IMR-90 (cell line): ENCODE measurements at regions not wholly inside any gene's neighbourhood (a gene's known extent, or its start where the extent isn't known, plus 50 kb on each side); places are given as distances from the start of the nearest gene placed in this dataset.
A peak's percentile ranks its signal among the peaks of the same experiment; 100 is the strongest.

Experiments used
- ATAC-seq: fragments of 200-7000 bp; cut with Tn5 transposase; 2 replicates; pipeline ENCODE4 v1.9.1; 2020; ENCODE audit warnings: low read depth, mild to moderate bottlenecking, moderate library complexity
- BruUV-seq: library from RNA; stranded (reverse); fragments of 400-500 nt; replicated peaks from 2 replicates; lab custom pipeline; 2021; lab: Mats Ljungman, UMichigan
- CTCF ChIA-PET: fragments of 300-600 bp; formaldehyde crosslinking; extraction: SDS; loops from one replicate; lab custom pipeline; 2021; ENCODE audit warnings: antibody characterized with exemption; lab: Yijun Ruan, JAX
- POLR2A ChIA-PET: fragments of 300-600 bp; sonication (Branson Sonifier 250); formaldehyde crosslinking; loops from one replicate; lab custom pipeline; 2022; ENCODE audit warnings: antibody characterized with exemption; ENCODE audit not compliant: unreplicated experiment; lab: Charles Lee
- DNase-seq: peaks from one replicate; pipeline ENCODE4 v3.0.0; 2013
- H2AFZ ChIP-seq: replicated peaks from 2 replicates; pipeline ENCODE3; 2013; ENCODE audit warnings: low read length, mild to moderate bottlenecking; ENCODE audit not compliant: poor library complexity
- H2AK5ac ChIP-seq: 2 replicates; pipeline ENCODE4 v1.6.1; 2013; ENCODE audit warnings: low read depth, low read length, inconsistent platforms
- H2AK9ac ChIP-seq: replicated peaks from 2 replicates; pipeline ENCODE3; 2013; ENCODE audit warnings: mild to moderate bottlenecking, low read depth, low read length, moderate library complexity; ENCODE audit not compliant: poor library complexity
- H2BK120ac ChIP-seq: 2 replicates; pipeline ENCODE4 v1.6.1; 2013; ENCODE audit warnings: low read depth, low read length, inconsistent platforms
- H2BK15ac ChIP-seq: 3 replicates; pipeline ENCODE4 v1.6.1; 2013; ENCODE audit warnings: low read depth, low read length, inconsistent platforms
- H2BK20ac ChIP-seq: 2 replicates; pipeline ENCODE4 v1.6.1; 2013; ENCODE audit warnings: low read depth, mild to moderate bottlenecking, inconsistent platforms, low read length, moderate library complexity
- H2BK5ac ChIP-seq: 2 replicates; pipeline ENCODE4 v1.6.1; 2013; ENCODE audit warnings: mild to moderate bottlenecking, low read depth, low read length, inconsistent platforms; ENCODE audit not compliant: poor library complexity, severe bottlenecking
- H3K14ac ChIP-seq: replicated peaks from 2 replicates; pipeline ENCODE4 v1.6.1; 2013; ENCODE audit warnings: low read depth, low read length, inconsistent platforms
- H3K18ac ChIP-seq: 2 replicates; pipeline ENCODE4 v1.6.1; 2013; ENCODE audit warnings: low read depth, low read length, control low read depth
- H3K23ac ChIP-seq: 2 replicates; pipeline ENCODE4 v1.6.1; 2013; ENCODE audit warnings: low read depth, low read length, inconsistent platforms
- H3K27ac ChIP-seq: 2 replicates; pipeline ENCODE4 v1.5.1; 2013; ENCODE audit warnings: mild to moderate bottlenecking, control low read depth, low read length; ENCODE audit not compliant: insufficient read depth
- H3K27me3 ChIP-seq: 2 replicates; pipeline ENCODE4 v1.6.1; 2013; ENCODE audit warnings: low read length; ENCODE audit not compliant: control insufficient read depth, insufficient read depth
- H3K36me3 ChIP-seq: 2 replicates; pipeline ENCODE4 v1.6.1; 2013; ENCODE audit warnings: low read length, mixed read lengths; ENCODE audit not compliant: control insufficient read depth, insufficient read depth
- H3K4ac ChIP-seq: 2 replicates; pipeline ENCODE4 v1.6.1; 2013; ENCODE audit warnings: low read depth, low read length, inconsistent platforms
- H3K4me1 ChIP-seq: 2 replicates; pipeline ENCODE4 v1.6.1; 2013; ENCODE audit warnings: low read length, mixed read lengths; ENCODE audit not compliant: control insufficient read depth, insufficient read depth
- H3K4me2 ChIP-seq: 2 replicates; pipeline ENCODE4 v1.6.1; 2013; ENCODE audit warnings: low read depth, mild to moderate bottlenecking, control low read depth, low read length, moderate library complexity
- H3K4me3 ChIP-seq: 2 replicates; pipeline ENCODE4 v1.5.1; 2013; ENCODE audit warnings: low read depth, mild to moderate bottlenecking, control low read depth, low read length, moderate library complexity; ENCODE audit not compliant: insufficient read depth
- H3K56ac ChIP-seq: 2 replicates; pipeline ENCODE4 v1.6.1; 2013; ENCODE audit warnings: low read length, inconsistent platforms; ENCODE audit not compliant: insufficient read depth; ENCODE audit errors: extremely low read depth
- H3K79me1 ChIP-seq, 2 experiments: 2 replicates each; pipeline ENCODE4 v1.6.1; 2013; ENCODE audit warnings: low read length in 2 of 2, inconsistent platforms in 1 of 2, low read depth in 1 of 2
- H3K9ac ChIP-seq: 2 replicates; pipeline ENCODE4 v1.6.1; 2013; ENCODE audit warnings: low read depth, low read length, control low read depth
- H3K9me1 ChIP-seq: 2 replicates; pipeline ENCODE4 v1.6.1; 2013; ENCODE audit warnings: low read length, inconsistent platforms; ENCODE audit not compliant: insufficient read depth
- H3K9me3 ChIP-seq: 2 replicates; pipeline ENCODE4 v1.6.1; 2013; ENCODE audit warnings: low read length; ENCODE audit not compliant: control insufficient read depth, insufficient read depth
- H4K20me1 ChIP-seq: 2 replicates; pipeline ENCODE4 v1.6.1; 2013; ENCODE audit warnings: low read length, inconsistent platforms; ENCODE audit not compliant: insufficient read depth
- H4K5ac ChIP-seq: 2 replicates; pipeline ENCODE4 v1.6.1; 2013; ENCODE audit warnings: mild to moderate bottlenecking, low read depth, low read length, control low read depth
- H4K8ac ChIP-seq, 2 experiments: 2 replicates each; pipeline ENCODE4 v1.6.1; 2013; ENCODE audit warnings: low read depth in 2 of 2, low read length in 2 of 2, control low read depth in 1 of 2, inconsistent platforms in 1 of 2
- H4K91ac ChIP-seq: 2 replicates; pipeline ENCODE4 v1.6.1; 2013; ENCODE audit warnings: low read depth, low read length, inconsistent platforms; ENCODE audit not compliant: insufficient read depth
- BHLHE40 ChIP-seq: fragments of 150-350 bp; IDR thresholded peaks from 2 replicates; pipeline ENCODE4 v1.6.1; 2016; ENCODE audit warnings: mild to moderate bottlenecking, low read depth, low read length
- CEBPB ChIP-seq: IDR thresholded peaks from 2 replicates; pipeline ENCODE4 v1.6.1; 2012; ENCODE audit warnings: low read depth, low read length, improper control_type of control experiment
- CHD1 ChIP-seq: IDR thresholded peaks from 2 replicates; pipeline ENCODE4 v1.6.1; 2012; ENCODE audit warnings: low read depth, low read length, improper control_type of control experiment
- CTCF ChIP-seq: conservative IDR thresholded peaks from 2 replicates; pipeline ENCODE4 v1.5.1; 2012; ENCODE audit warnings: mild to moderate bottlenecking, low read depth, low read length, improper control_type of control experiment
- ELK1 ChIP-seq: fragments of 150-350 bp; IDR thresholded peaks from 2 replicates; pipeline ENCODE4 v1.6.1; 2016; ENCODE audit warnings: low read depth, mild to moderate bottlenecking, low read length, moderate library complexity, borderline replicate concordance
- FOS ChIP-seq: fragments of 150-350 bp; IDR thresholded peaks from 2 replicates; pipeline ENCODE4 v1.6.1; 2016; ENCODE audit warnings: low read depth, low read length
- MAFK ChIP-seq: IDR thresholded peaks from 2 replicates; pipeline ENCODE4 v1.6.1; 2012; ENCODE audit warnings: low read depth, low read length, improper control_type of control experiment
- MAZ ChIP-seq: IDR thresholded peaks from 2 replicates; pipeline ENCODE4 v1.6.1; 2012; ENCODE audit warnings: low read depth, mild to moderate bottlenecking, low read length, improper control_type of control experiment, moderate library complexity, borderline replicate concordance
- MXI1 ChIP-seq: IDR thresholded peaks from 2 replicates; pipeline ENCODE4 v1.6.1; 2012; ENCODE audit warnings: low read depth, mild to moderate bottlenecking, low read length, moderate library complexity, borderline replicate concordance
- NFE2L2 ChIP-seq: fragments of 150-350 bp; IDR thresholded peaks from 2 replicates; pipeline ENCODE4 v1.6.1; 2016; ENCODE audit warnings: low read depth, mild to moderate bottlenecking, low read length
- POLR2A ChIP-seq: IDR thresholded peaks from 2 replicates; pipeline ENCODE4 v1.6.1; 2012; ENCODE audit warnings: mild to moderate bottlenecking, low read depth, low read length
- RAD21 ChIP-seq: IDR thresholded peaks from 2 replicates; pipeline ENCODE4 v1.6.1; 2012; ENCODE audit warnings: low read length, improper control_type of control experiment
- RCOR1 ChIP-seq: IDR thresholded peaks from 2 replicates; pipeline ENCODE4 v1.6.1; 2012; ENCODE audit warnings: mild to moderate bottlenecking, low read length, improper control_type of control experiment; ENCODE audit not compliant: insufficient replicate concordance
- RFX5 ChIP-seq: IDR thresholded peaks from 2 replicates; pipeline ENCODE4 v1.8.0; 2012; ENCODE audit warnings: low read depth, mild to moderate bottlenecking, low read length, moderate library complexity
- USF2 ChIP-seq: fragments of 150-350 bp; IDR thresholded peaks from 2 replicates; pipeline ENCODE4 v1.6.1; 2017; ENCODE audit warnings: mild to moderate bottlenecking, antibody characterized with exemption, low read length, low read depth
- WGBS, 2 experiments: methylation state at CpG; one replicate each; pipeline versions ENCODE4 v1.1.5 to v1.1.7; 2013; ENCODE audit warnings: missing lambda C conversion rate in 2 of 2; ENCODE audit not compliant: insufficient read length in 1 of 2; ENCODE audit errors: extremely low coverage in 2 of 2; 5-methylcytosine and 5-hydroxymethylcytosine counted together
- dilution Hi-C: fragments of 300-500 bp; cut with HindIII; formaldehyde crosslinking; loops from one replicate; pipeline ENCODE4 v1.14.3; 2018; ENCODE audit warnings: low sequenced_read_pairs; ENCODE audit not compliant: unreplicated experiment
- in situ Hi-C: fragments of 300-500 bp; cut with MboI; formaldehyde crosslinking; loops from 3 replicates; pipeline ENCODE4 v1.14.3; 2019; ENCODE audit warnings: low sequenced_read_pairs, inconsistent platforms, mixed read lengths
- intact Hi-C: fragments of 100-400 bp; cut with micrococcal nuclease; formaldehyde crosslinking; loops from 2 replicates; pipeline ENCODE4 v1.10.0; 2022

DNA sequence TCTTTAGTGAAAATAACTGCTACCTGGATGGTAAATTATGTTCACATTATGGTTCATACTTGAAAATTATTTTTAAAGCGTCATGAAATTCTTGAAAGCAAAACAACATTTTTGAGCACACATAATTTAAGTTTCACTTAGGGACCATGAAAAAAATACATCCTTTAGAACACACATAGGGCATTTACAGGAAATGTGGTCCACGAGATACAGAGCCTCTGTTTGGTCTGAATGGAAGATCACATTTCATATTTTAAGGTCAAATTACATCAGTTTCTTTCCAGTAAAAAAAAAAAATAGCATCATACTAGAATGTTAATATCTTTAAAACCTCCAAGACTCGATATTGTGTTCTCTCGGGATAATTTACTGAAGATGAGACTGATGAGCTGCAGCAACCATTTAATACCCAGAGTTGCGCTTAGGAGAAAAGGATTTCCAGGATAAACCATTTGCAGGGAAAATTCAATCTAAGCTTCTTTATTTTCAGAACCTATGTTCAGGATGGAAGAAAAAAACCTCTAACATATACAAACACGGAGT, 720.7 kb downstream of the DIAPH3 start:
- dilution Hi-C loops: no loop called here
- Histone ChIP-seq H3K56ac (no peak overlapping the region), H3K9me3 (no peaks in the 10 kb centered on the region), H3K18ac (no peak overlapping the region), H4K91ac (no peak overlapping the region), H2AK5ac (no peak overlapping the region), H2BK15ac (no peak overlapping the region), H2AK9ac (no peak overlapping the region), H3K79me1 (no peaks in the 10 kb centered on the region), H4K20me1 (no peaks in the 10 kb centered on the region), H3K9ac (no peak overlapping the region), H3K4ac (no peak overlapping the region), H3K27ac (no peak overlapping the region), H3K4me3 (no peak overlapping the region), H3K4me2 (no peak overlapping the region), H2BK20ac (no peak overlapping the region), H2BK5ac (no peak overlapping the region), H3K36me3 (no peaks in the 10 kb centered on the region), H3K27me3 (no peaks in the 10 kb centered on the region), H3K14ac (no peak overlapping the region), H3K23ac (no peak overlapping the region), H2BK120ac (no peak overlapping the region), H3K4me1 (no peaks in the 10 kb centered on the region; the same call in 1 of the 2 replicates), H4K8ac (no peak overlapping the region), H3K9me1 (no peaks in the 10 kb centered on the region), H2AFZ (no peak overlapping the region), H4K5ac (no peak overlapping the region)
- intact Hi-C loops: no loop called here
- ATAC-seq (no peak), DNase-seq (peak; percentile 45)
- in situ Hi-C loops: loop anchor here (10.0 kb wide), 1 partner anchor 62 kb away; no protein-coding TSS in a partner anchor
- no peak for TF ChIP-seq NFE2L2
- no peak for TF ChIP-seq RAD21
- no peak for TF ChIP-seq RFX5
- no peak for TF ChIP-seq MAFK
- no peak for TF ChIP-seq CHD1
- TF ChIP-seq FOS: no peak
- no peak for TF ChIP-seq POLR2A
- no peak for TF ChIP-seq CEBPB
- no peak for TF ChIP-seq MXI1
- no peak for TF ChIP-seq ELK1
- TF ChIP-seq USF2: no peak
- TF ChIP-seq RCOR1: no peak
- TF ChIP-seq CTCF: no peak
- TF ChIP-seq BHLHE40: no peak
- TF ChIP-seq MAZ: no peak
- BruUV-seq: no TSS peak
- POLR2A ChIA-PET: no interaction called here
- no CpG with 5 or more reads among the region's 6 CpGs for WGBS, 2 experiments
- CTCF ChIA-PET: no interaction called here
